HT1080 (cell line): ENCODE measurements at regions not wholly inside any gene's neighbourhood (a gene's known extent, or its start where the extent isn't known, plus 50 kb on each side); places are given as distances from the start of the nearest gene placed in this dataset.
A peak's percentile ranks its signal among the peaks of the same experiment; 100 is the strongest.

Source experiments
- DNase-seq: peaks from one replicate; pipeline ENCODE4 v3.0.0-alpha.2; 2015; ENCODE audit warnings: low read depth

- DNase-seq: no peak
Measured at GRCh38 chr4:147354237-147354636, 126.7 kb upstream of the EDNRA start.

GRCh38 chr4:147355032-147355656, 125.8 kb upstream of the EDNRA start:
- no peak for DNase-seq

- peak; percentile 91 for DNase-seq
Measured at GRCh38 chr4:147355847-147356246, 125.0 kb upstream of the EDNRA start.

GRCh38 chr4:147360301-147360700, 120.6 kb upstream of the EDNRA start:
- peak; percentile 70 for DNase-seq

GRCh38 chr4:147361726-147362125, 119.2 kb upstream of the EDNRA start:
- peak; percentile 85 for DNase-seq

- no peak for DNase-seq
Measured at GRCh38 chr4:147362938-147363337, 118.0 kb upstream of the EDNRA start.

- DNase-seq: no peak
Measured at GRCh38 chr4:147363514-147363913, 117.4 kb upstream of the EDNRA start.

- DNase-seq: no peak
Measured at GRCh38 chr4:147365396-147365795, 115.5 kb upstream of the EDNRA start.

- no peak for DNase-seq
Measured at GRCh38 chr4:147366164-147366563, 114.7 kb upstream of the EDNRA start.

GRCh38 chr4:147367891-147368290, 113.0 kb upstream of the EDNRA start:
- no peak for DNase-seq

- DNase-seq: no peak
Measured at GRCh38 chr4:147368948-147369347, 111.9 kb upstream of the EDNRA start.

GRCh38 chr4:147370473-147370872, 110.4 kb upstream of the EDNRA start:
- DNase-seq: peak; percentile 89

GRCh38 chr4:147370881-147371280, 110.0 kb upstream of the EDNRA start:
- DNase-seq: no peak

- DNase-seq: peak; percentile 92
Measured at GRCh38 chr4:147371661-147372060, 109.2 kb upstream of the EDNRA start.

- DNase-seq: peak; percentile 24
Measured at GRCh38 chr4:147378780-147379179, 102.1 kb upstream of the EDNRA start.

GRCh38 chr4:147381749-147382148, 99.1 kb upstream of the EDNRA start:
- no peak for DNase-seq

GRCh38 chr4:147388018-147388417, 92.9 kb upstream of the EDNRA start:
- no peak for DNase-seq

- no peak for DNase-seq
Measured at GRCh38 chr4:147396105-147396504, 84.8 kb upstream of the EDNRA start.

- no peak for DNase-seq
Measured at GRCh38 chr4:147398556-147398955, 82.3 kb upstream of the EDNRA start.

GRCh38 chr4:147400721-147401120, 80.2 kb upstream of the EDNRA start:
- no peak for DNase-seq

GRCh38 chr4:147401221-147401620, 79.7 kb upstream of the EDNRA start:
- no peak for DNase-seq

- peak; percentile 27 for DNase-seq
Measured at GRCh38 chr4:147407261-147408045, 73.4 kb upstream of the EDNRA start.

GRCh38 chr4:147408189-147408588, 72.7 kb upstream of the EDNRA start:
- DNase-seq: no peak
